ENCODE measurements at regions not wholly inside any gene's neighbourhood (a gene's known extent, or its start where the extent isn't known, plus 50 kb on each side); places are given as distances from the start of the nearest gene placed in this dataset.

GRCh38 chr7:22060863-22061262 is 115.2 kb upstream of the CDCA7L start:
- TF ChIP-seq CTCF (IDR thresholded peaks at IDR 0.05) (no peak), POLR2A (IDR thresholded peaks at IDR 0.05) (no peak), POLR2AphosphoS5 (IDR thresholded peaks at IDR 0.05) (no peak)

All from breast epithelium (tissue), 3 donors.